KMS-11 (cell line): ENCODE measurements at regions not wholly inside any gene's neighbourhood (a gene's known extent, or its start where the extent isn't known, plus 50 kb on each side); places are given as distances from the start of the nearest gene placed in this dataset.

Experiments
- H2AFZ ChIP-seq: fragments of 200-600 bp; sonication (generic); 2 replicates; pipeline ENCODE4 v1.6.1; 2016; ENCODE audit warnings: antibody characterized with exemption, mixed run types, low read depth
- H3K27ac ChIP-seq: fragments of 200-600 bp; sonication (generic); 2 replicates; pipeline ENCODE4 v1.6.1; 2016; ENCODE audit warnings: mild to moderate bottlenecking, mixed run types
- H3K27me3 ChIP-seq: fragments of 200-600 bp; sonication (generic); 2 replicates; pipeline ENCODE4 v1.6.1; 2017; ENCODE audit warnings: mild to moderate bottlenecking, low read depth, mixed run types, moderate library complexity; ENCODE audit not compliant: insufficient read depth
- H3K36me3 ChIP-seq: fragments of 200-600 bp; sonication (generic); 2 replicates; pipeline ENCODE4 v1.6.1; 2017; ENCODE audit warnings: mild to moderate bottlenecking, mixed run types; ENCODE audit not compliant: insufficient read depth
- H3K4me1 ChIP-seq: fragments of 200-600 bp; sonication (generic); 2 replicates; pipeline ENCODE4 v1.6.1; 2016; ENCODE audit warnings: mild to moderate bottlenecking, low read depth, mixed run types; ENCODE audit not compliant: poor library complexity, severe bottlenecking
- H3K4me2 ChIP-seq: fragments of 200-600 bp; sonication (generic); 2 replicates; pipeline ENCODE4 v1.7.0; 2016; ENCODE audit warnings: mild to moderate bottlenecking, mixed run types
- H3K4me3 ChIP-seq: fragments of 200-600 bp; sonication (generic); IDR thresholded peaks from 2 replicates; pipeline ENCODE4 v1.6.1; 2017; ENCODE audit warnings: low read depth, low read length, mixed read lengths; ENCODE audit not compliant: insufficient read depth
- H3K79me2 ChIP-seq: fragments of 200-600 bp; sonication (generic); 2 replicates; pipeline ENCODE4 v1.6.1; 2016; ENCODE audit warnings: low read depth, mixed run types; ENCODE audit not compliant: insufficient read depth
- H3K9ac ChIP-seq: fragments of 200-600 bp; sonication (generic); 2 replicates; pipeline ENCODE4 v1.6.1; 2016; ENCODE audit warnings: mild to moderate bottlenecking, mixed run types
- H4K20me1 ChIP-seq: fragments of 200-600 bp; sonication (generic); 2 replicates; pipeline ENCODE4 v1.6.1; 2016; ENCODE audit warnings: mild to moderate bottlenecking, mixed run types; ENCODE audit not compliant: insufficient read depth
- CTCF ChIP-seq: fragments of 200-600 bp; sonication (generic); conservative IDR thresholded peaks from 2 replicates; pipeline ENCODE4 v1.6.1; 2017; ENCODE audit warnings: low read depth, mild to moderate bottlenecking, antibody characterized with exemption, low read length, moderate library complexity, mixed read lengths

- Histone ChIP-seq H3K36me3 (no peaks in the 10 kb centered on the region), H3K9ac (no peak overlapping the region), H3K27ac (no peak overlapping the region), H3K4me1 (no peaks in the 10 kb centered on the region), H3K4me3 (no peak overlapping the region), H3K4me2 (no peak overlapping the region), H2AFZ (no peak overlapping the region), H4K20me1 (no peaks in the 10 kb centered on the region), H3K27me3 (no peaks in the 10 kb centered on the region), H3K79me2 (no peaks in the 10 kb centered on the region)
- no peak for TF ChIP-seq CTCF
These were observed 722.4 kb downstream of the NOVA1 start for GRCh38 chr14:25875475-25875874.

GRCh38 chr14:25869854-25870253, 728.0 kb downstream of the NOVA1 start:
- no peaks in the 10 kb centered on the region for H3K4me1 ChIP-seq
- H3K27ac ChIP-seq, result no peak overlapping the region
- H3K36me3 ChIP-seq, result no peaks in the 10 kb centered on the region
- no peak overlapping the region for H3K4me3 ChIP-seq
- H3K4me2 ChIP-seq, result no peak overlapping the region
- H4K20me1 ChIP-seq, result no peaks in the 10 kb centered on the region
- no peak overlapping the region for H2AFZ ChIP-seq
- no peaks in the 10 kb centered on the region for H3K27me3 ChIP-seq
- no peak overlapping the region for H3K9ac ChIP-seq
- no peak for TF ChIP-seq CTCF
- H3K79me2 ChIP-seq, result no peaks in the 10 kb centered on the region

- no peak overlapping the region for H2AFZ ChIP-seq
- H4K20me1 ChIP-seq, result no peaks in the 10 kb centered on the region
- H3K27me3 ChIP-seq, result no peaks in the 10 kb centered on the region
- no peak overlapping the region for H3K4me3 ChIP-seq
- H3K79me2 ChIP-seq, result no peaks in the 10 kb centered on the region
- TF ChIP-seq CTCF, result no peak
- H3K36me3 ChIP-seq, result no peaks in the 10 kb centered on the region
- no peak overlapping the region for H3K27ac ChIP-seq
- H3K4me1 ChIP-seq, result no peaks in the 10 kb centered on the region
- no peak overlapping the region for H3K4me2 ChIP-seq
- H3K9ac ChIP-seq, result no peak overlapping the region
These were observed 729.1 kb downstream of the NOVA1 start for GRCh38 chr14:25868521-25869314.

- H3K4me3 ChIP-seq, result no peak overlapping the region
- H3K27me3 ChIP-seq, result no peaks in the 10 kb centered on the region
- no peaks in the 10 kb centered on the region for H3K36me3 ChIP-seq
- no peak for TF ChIP-seq CTCF
- H4K20me1 ChIP-seq, result no peaks in the 10 kb centered on the region
- no peak overlapping the region for H3K27ac ChIP-seq
- no peak overlapping the region for H2AFZ ChIP-seq
- no peaks in the 10 kb centered on the region for H3K4me1 ChIP-seq
- H3K4me2 ChIP-seq, result no peak overlapping the region
- H3K79me2 ChIP-seq, result no peaks in the 10 kb centered on the region
- no peak overlapping the region for H3K9ac ChIP-seq
These were observed 736.4 kb downstream of the NOVA1 start for GRCh38 chr14:25861406-25861805.
